ENCODE measurements at regions not wholly inside any gene's neighbourhood (a gene's known extent, or its start where the extent isn't known, plus 50 kb on each side); places are given as distances from the start of the nearest gene placed in this dataset.

DNA sequence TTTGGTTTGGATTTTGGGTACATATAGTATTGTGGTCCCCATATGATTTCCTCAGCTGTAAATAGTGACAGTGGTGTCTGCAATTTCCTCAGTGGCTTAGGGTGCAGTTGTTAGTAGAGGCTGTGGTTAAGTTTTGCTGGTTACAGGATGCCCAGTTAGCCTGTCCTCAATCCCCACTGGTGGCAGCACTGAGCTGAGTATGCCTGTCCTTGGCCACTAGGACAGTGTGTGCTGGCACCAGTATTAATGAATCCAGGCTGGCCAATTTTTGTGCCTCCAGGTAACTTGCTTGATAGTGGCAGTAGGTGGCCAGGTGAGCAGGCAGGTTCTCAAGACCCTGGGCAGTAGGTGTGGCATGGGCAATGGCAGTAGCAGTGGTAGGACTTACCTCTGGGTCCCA, 973.1 kb downstream of the TMEM182 start:
- CTCF ChIA-PET: no interaction called here
- Mint-ChIP-seq H3K27ac (ENCODE audit: unreplicated experiment) (no peak overlapping the region), H3K4me1 (ENCODE audit: low read depth, unreplicated experiment) (no peaks in the 10 kb centered on the region), H3K9me3 (ENCODE audit: low read depth, unreplicated experiment) (peaks cover 9% of the 10 kb centered on the region), H3K27me3 (ENCODE audit: unreplicated experiment) (no peaks in the 10 kb centered on the region), H3K4me3 (ENCODE audit: low read depth, unreplicated experiment) (no peak overlapping the region), H3K36me3 (ENCODE audit: insufficient read depth, unreplicated experiment) (no peaks in the 10 kb centered on the region)
- DNase-seq: no peak
- BruUV-seq (replicated peaks): no TSS peak
- TF ChIP-seq, protein P1, sequence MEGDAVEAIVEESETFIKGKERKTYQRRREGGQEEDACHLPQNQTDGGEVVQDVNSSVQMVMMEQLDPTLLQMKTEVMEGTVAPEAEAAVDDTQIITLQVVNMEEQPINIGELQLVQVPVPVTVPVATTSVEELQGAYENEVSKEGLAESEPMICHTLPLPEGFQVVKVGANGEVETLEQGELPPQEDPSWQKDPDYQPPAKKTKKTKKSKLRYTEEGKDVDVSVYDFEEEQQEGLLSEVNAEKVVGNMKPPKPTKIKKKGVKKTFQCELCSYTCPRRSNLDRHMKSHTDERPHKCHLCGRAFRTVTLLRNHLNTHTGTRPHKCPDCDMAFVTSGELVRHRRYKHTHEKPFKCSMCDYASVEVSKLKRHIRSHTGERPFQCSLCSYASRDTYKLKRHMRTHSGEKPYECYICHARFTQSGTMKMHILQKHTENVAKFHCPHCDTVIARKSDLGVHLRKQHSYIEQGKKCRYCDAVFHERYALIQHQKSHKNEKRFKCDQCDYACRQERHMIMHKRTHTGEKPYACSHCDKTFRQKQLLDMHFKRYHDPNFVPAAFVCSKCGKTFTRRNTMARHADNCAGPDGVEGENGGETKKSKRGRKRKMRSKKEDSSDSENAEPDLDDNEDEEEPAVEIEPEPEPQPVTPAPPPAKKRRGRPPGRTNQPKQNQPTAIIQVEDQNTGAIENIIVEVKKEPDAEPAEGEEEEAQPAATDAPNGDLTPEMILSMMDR (IDR thresholded peaks at IDR 0.05; ENCODE audit: unreplicated experiment): no peak
- intact Hi-C loops (cut with micrococcal nuclease; ENCODE audit: unreplicated experiment): no loop called here

DNA sequence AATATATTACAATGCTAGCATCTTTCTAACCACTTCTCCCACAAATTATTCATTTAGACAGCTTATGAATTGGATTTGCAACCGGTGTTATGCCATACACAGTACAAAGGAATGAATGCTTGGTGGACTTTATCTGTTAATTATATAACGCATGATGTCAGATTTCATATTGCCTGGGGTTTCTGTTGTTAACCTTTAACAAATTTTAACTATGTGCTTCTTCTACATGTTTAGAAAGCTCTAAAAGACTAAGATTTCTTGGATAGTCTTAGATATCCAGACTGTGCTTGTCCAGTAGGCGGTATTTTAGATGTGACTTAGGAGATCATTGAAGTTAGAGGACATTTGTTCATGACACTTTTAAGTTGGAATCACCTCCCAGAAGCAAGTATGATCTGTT, 976.3 kb downstream of the TMEM182 start:
- TF ChIP-seq, protein P1 (IDR thresholded peaks at IDR 0.05; ENCODE audit: unreplicated experiment): no peak
- no TSS peak for BruUV-seq (replicated peaks)
- Mint-ChIP-seq H3K27ac (ENCODE audit: unreplicated experiment) (no peak overlapping the region), H3K36me3 (ENCODE audit: insufficient read depth, unreplicated experiment) (no peaks in the 10 kb centered on the region), H3K4me1 (ENCODE audit: low read depth, unreplicated experiment) (no peaks in the 10 kb centered on the region), H3K4me3 (ENCODE audit: low read depth, unreplicated experiment) (no peak overlapping the region), H3K27me3 (ENCODE audit: unreplicated experiment) (no peaks in the 10 kb centered on the region), H3K9me3 (ENCODE audit: low read depth, unreplicated experiment) (peaks cover 5% of the 10 kb centered on the region)
- CTCF ChIA-PET: no interaction called here
- intact Hi-C loops (cut with micrococcal nuclease; ENCODE audit: unreplicated experiment): no loop called here
- DNase-seq: no peak

DNA sequence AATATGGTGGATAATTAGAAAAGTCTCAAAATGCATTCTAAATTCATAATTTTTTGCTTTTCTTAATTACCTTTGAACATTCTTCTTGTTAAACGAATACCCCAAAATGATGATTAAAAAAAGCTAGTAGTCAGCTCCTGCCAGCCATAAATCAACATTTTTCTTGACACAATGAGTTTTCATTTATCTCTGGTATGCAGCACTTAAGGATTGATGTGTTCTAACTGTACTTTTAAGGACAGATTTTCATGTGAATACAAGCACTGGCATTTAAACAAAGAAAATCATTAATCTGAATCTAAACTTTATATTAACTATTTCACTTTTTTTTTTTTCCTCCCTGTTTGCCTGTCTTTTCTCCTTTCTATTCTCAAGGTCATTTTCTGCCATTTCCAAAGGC, 976.8 kb downstream of the TMEM182 start:
- no peaks in the 10 kb centered on the region for H3K27me3 Mint-ChIP-seq (ENCODE audit: unreplicated experiment)
- peaks cover 5% of the 10 kb centered on the region for H3K9me3 Mint-ChIP-seq (ENCODE audit: low read depth, unreplicated experiment)
- no TSS peak for BruUV-seq (replicated peaks)
- DNase-seq: no peak
- TF ChIP-seq, protein P1 (IDR thresholded peaks at IDR 0.05; ENCODE audit: unreplicated experiment): no peak
- intact Hi-C loops (cut with micrococcal nuclease; ENCODE audit: unreplicated experiment): no loop called here
- H3K4me1 Mint-ChIP-seq (ENCODE audit: low read depth, unreplicated experiment): no peaks in the 10 kb centered on the region
- H3K4me3 Mint-ChIP-seq (ENCODE audit: low read depth, unreplicated experiment): no peak overlapping the region
- H3K27ac Mint-ChIP-seq (ENCODE audit: unreplicated experiment): no peak overlapping the region
- CTCF ChIA-PET: no interaction called here
- no peaks in the 10 kb centered on the region for H3K36me3 Mint-ChIP-seq (ENCODE audit: insufficient read depth, unreplicated experiment)

DNA sequence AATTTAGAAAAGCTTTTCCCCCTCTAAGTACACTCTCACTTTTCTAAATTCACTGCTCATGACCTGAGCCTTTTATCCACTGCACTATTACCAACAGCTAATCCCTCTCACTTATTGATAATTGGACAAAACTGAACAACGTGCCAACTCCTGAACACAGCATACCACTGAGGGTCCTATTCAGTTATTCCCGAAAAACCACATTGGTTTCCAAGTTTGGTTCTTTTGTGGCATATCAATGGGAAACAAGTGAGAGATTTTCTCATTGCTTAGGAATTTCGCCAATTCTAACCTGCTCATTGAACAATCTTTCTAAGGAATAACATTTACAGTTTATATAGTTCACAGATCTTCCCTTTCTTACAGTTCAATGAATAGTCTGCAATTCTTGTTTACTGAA, 977.4 kb downstream of the TMEM182 start:
- no peak for DNase-seq
- BruUV-seq (replicated peaks): no TSS peak
- Mint-ChIP-seq H3K27me3 (ENCODE audit: unreplicated experiment) (no peaks in the 10 kb centered on the region), H3K4me3 (ENCODE audit: low read depth, unreplicated experiment) (no peak overlapping the region), H3K27ac (ENCODE audit: unreplicated experiment) (no peak overlapping the region), H3K36me3 (ENCODE audit: insufficient read depth, unreplicated experiment) (no peaks in the 10 kb centered on the region), H3K9me3 (ENCODE audit: low read depth, unreplicated experiment) (peaks cover 5% of the 10 kb centered on the region), H3K4me1 (ENCODE audit: low read depth, unreplicated experiment) (no peaks in the 10 kb centered on the region)
- CTCF ChIA-PET: no interaction called here
- intact Hi-C loops (cut with micrococcal nuclease; ENCODE audit: unreplicated experiment): no loop called here
- TF ChIP-seq, protein P1 (IDR thresholded peaks at IDR 0.05; ENCODE audit: unreplicated experiment): no peak

DNA sequence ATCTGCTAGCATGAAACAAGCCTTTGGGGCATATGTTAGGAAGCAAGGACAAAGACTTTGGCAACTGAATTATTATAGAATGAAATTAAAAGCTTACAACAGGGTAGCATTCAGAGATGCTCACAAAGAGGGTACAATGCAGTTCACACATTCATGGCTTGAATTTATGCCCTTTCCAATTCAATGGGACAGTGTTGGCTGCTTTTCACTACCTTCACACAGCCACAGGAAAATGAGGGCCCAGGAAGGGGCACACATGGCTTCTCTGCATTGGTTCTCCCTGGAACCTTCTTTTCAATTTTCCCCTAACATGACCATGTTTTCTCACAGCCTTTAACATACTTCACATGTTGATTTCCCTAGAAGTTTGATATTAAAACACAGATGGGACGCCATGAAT, 978.1 kb downstream of the TMEM182 start:
- BruUV-seq (replicated peaks): no TSS peak
- Mint-ChIP-seq H3K27me3 (ENCODE audit: unreplicated experiment) (no peaks in the 10 kb centered on the region), H3K27ac (ENCODE audit: unreplicated experiment) (no peak overlapping the region), H3K4me3 (ENCODE audit: low read depth, unreplicated experiment) (no peak overlapping the region), H3K36me3 (ENCODE audit: insufficient read depth, unreplicated experiment) (no peaks in the 10 kb centered on the region), H3K9me3 (ENCODE audit: low read depth, unreplicated experiment) (peaks cover 3% of the 10 kb centered on the region), H3K4me1 (ENCODE audit: low read depth, unreplicated experiment) (no peaks in the 10 kb centered on the region)
- CTCF ChIA-PET: no interaction called here
- no peak for DNase-seq
- intact Hi-C loops (cut with micrococcal nuclease; ENCODE audit: unreplicated experiment): no loop called here
- TF ChIP-seq, protein P1 (IDR thresholded peaks at IDR 0.05; ENCODE audit: unreplicated experiment): no peak

Data from Calu3 (cell line).